Caco-2 (cell line): ENCODE measurements at regions not wholly inside any gene's neighbourhood (a gene's known extent, or its start where the extent isn't known, plus 50 kb on each side); places are given as distances from the start of the nearest gene placed in this dataset.

Experiments
- BruUV-seq: library from RNA; stranded (reverse); fragments of 400-500 nt; replicated peaks from 2 replicates; lab custom pipeline; 2021; lab: Mats Ljungman, UMichigan
- CTCF ChIA-PET: fragments of 300-600 bp; sonication (Branson Sonifier 250); formaldehyde crosslinking; loops from one replicate; lab custom pipeline; 2022; ENCODE audit warnings: antibody characterized with exemption; lab: Charles Lee
- POLR2A ChIA-PET: fragments of 300-600 bp; sonication (Branson Sonifier 250); formaldehyde crosslinking; loops from one replicate; lab custom pipeline; 2022; ENCODE audit warnings: antibody characterized with exemption; lab: Charles Lee
- DNase-seq, 2 experiments: peaks; one replicate each; pipeline versions ENCODE4 v3.0.0 to v3.0.0-alpha.2; 2020 to 2022
- H3K27me3 ChIP-seq: replicated peaks from 2 replicates; pipeline ENCODE4 v1.6.0; 2011; ENCODE audit warnings: low read length; ENCODE audit not compliant: control insufficient read depth, insufficient read depth
- H3K36me3 ChIP-seq: 2 replicates; pipeline ENCODE4 v1.5.1; 2011; ENCODE audit warnings: low read length; ENCODE audit not compliant: control insufficient read depth, insufficient read depth
- H3K4me1 ChIP-seq: fragments of 250-450 bp; sonication (Bioruptor Pico); 2 replicates; pipeline ENCODE4 v1.5.1; 2020; ENCODE audit warnings: mild to moderate bottlenecking
- H3K4me3 ChIP-seq: 2 replicates; pipeline ENCODE4 v1.5.1; 2011; ENCODE audit warnings: low read depth, mild to moderate bottlenecking, control low read depth, low read length
- H3K9me3 ChIP-seq: fragments of 250-450 bp; sonication (Bioruptor Pico); 2 replicates; pipeline ENCODE4 v1.5.1; 2020; ENCODE audit warnings: mild to moderate bottlenecking, moderate library complexity
- H3K27ac Mint-ChIP-seq: one replicate; pipeline ENCODE4 v1.8.0; 2022; ENCODE audit warnings: mixed read lengths; ENCODE audit not compliant: unreplicated experiment
- H3K27me3 Mint-ChIP-seq: one replicate; pipeline ENCODE4 v1.8.0; 2022; ENCODE audit warnings: mixed read lengths; ENCODE audit not compliant: insufficient read depth, unreplicated experiment
- H3K36me3 Mint-ChIP-seq: one replicate; pipeline ENCODE4 v1.8.0; 2022; ENCODE audit warnings: mild to moderate bottlenecking, mixed read lengths; ENCODE audit not compliant: insufficient read depth, unreplicated experiment
- H3K4me1 Mint-ChIP-seq: one replicate; pipeline ENCODE4 v1.8.0; 2022; ENCODE audit warnings: low read depth, mixed read lengths; ENCODE audit not compliant: unreplicated experiment
- H3K4me3 Mint-ChIP-seq: one replicate; pipeline ENCODE4 v1.8.0; 2022; ENCODE audit warnings: mild to moderate bottlenecking, moderate library complexity, mixed read lengths; ENCODE audit not compliant: unreplicated experiment
- H3K9me3 Mint-ChIP-seq: one replicate; pipeline ENCODE4 v1.8.0; 2022; ENCODE audit warnings: mixed read lengths; ENCODE audit not compliant: unreplicated experiment
- intact Hi-C: fragments of 100-400 bp; cut with micrococcal nuclease; formaldehyde crosslinking; loops from one replicate; pipeline ENCODE4 v1.10.0; 2022; ENCODE audit not compliant: unreplicated experiment
- TF ChIP-seq, protein P1 (sequence below), 2 experiments: fragments of 200-600 bp in 1 of 2; IDR thresholded peaks; 1 replicate in 1 of 2; 2 replicates in 1 of 2; pipeline versions ENCODE4 v1.5.1 to v1.8.0; 2011 to 2022; ENCODE audit warnings: antibody characterized with exemption in 1 of 2, control low read depth in 1 of 2, inconsistent platforms in 1 of 2, low read depth in 1 of 2, low read length in 1 of 2, mild to moderate bottlenecking in 1 of 2, moderate library complexity in 1 of 2; ENCODE audit not compliant: insufficient read depth in 1 of 2, severe bottlenecking in 1 of 2, unreplicated experiment in 1 of 2

DNA sequence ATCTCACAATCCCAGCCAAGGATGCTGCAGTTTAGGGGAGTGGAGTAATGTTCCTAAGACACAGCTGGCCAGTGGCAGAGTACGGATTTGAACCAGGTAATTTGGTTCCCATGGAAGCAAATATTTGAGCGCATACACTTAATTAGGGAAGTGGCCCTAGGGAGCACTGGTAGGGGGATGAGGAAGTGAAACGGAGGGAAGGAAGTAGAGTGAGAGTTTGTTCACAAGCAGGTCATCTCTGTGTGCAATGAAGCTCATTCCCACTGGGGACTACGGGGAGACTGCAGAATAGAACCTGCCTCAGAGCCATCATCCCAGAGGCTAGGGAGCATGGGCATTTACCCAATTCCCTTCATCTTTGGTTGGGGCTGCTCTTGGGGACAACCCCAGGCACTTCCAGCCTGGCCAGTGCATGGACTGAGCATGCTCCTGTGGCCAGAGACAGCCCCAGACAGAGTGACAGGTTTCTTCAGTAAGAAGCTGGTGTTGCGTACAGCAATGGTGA is 317.2 kb upstream of the PROK2 start:
- Histone ChIP-seq H3K9me3 (no peaks in the 10 kb centered on the region), H3K27me3 (no peaks in the 10 kb centered on the region), H3K4me1 (no peaks in the 10 kb centered on the region), H3K4me3 (no peak overlapping the region), H3K36me3 (no peaks in the 10 kb centered on the region)
- H3K4me1 Mint-ChIP-seq: no peaks in the 10 kb centered on the region
- CTCF ChIA-PET: no interaction called here
- H3K9me3 Mint-ChIP-seq: no peaks in the 10 kb centered on the region
- BruUV-seq: no TSS peak
- peak overlapping the region; percentile 27 for H3K4me3 Mint-ChIP-seq
- TF ChIP-seq, protein P1, sequence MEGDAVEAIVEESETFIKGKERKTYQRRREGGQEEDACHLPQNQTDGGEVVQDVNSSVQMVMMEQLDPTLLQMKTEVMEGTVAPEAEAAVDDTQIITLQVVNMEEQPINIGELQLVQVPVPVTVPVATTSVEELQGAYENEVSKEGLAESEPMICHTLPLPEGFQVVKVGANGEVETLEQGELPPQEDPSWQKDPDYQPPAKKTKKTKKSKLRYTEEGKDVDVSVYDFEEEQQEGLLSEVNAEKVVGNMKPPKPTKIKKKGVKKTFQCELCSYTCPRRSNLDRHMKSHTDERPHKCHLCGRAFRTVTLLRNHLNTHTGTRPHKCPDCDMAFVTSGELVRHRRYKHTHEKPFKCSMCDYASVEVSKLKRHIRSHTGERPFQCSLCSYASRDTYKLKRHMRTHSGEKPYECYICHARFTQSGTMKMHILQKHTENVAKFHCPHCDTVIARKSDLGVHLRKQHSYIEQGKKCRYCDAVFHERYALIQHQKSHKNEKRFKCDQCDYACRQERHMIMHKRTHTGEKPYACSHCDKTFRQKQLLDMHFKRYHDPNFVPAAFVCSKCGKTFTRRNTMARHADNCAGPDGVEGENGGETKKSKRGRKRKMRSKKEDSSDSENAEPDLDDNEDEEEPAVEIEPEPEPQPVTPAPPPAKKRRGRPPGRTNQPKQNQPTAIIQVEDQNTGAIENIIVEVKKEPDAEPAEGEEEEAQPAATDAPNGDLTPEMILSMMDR (IDR thresholded peaks at IDR 0.05; ENCODE audit: insufficient read depth in 1 of 2, low read depth in 1 of 2, low read length in 1 of 2, severe bottlenecking in 1 of 2, unreplicated experiment in 1 of 2): no peak
- DNase-seq: no peak
- peaks cover 11% of the 10 kb centered on the region for H3K27me3 Mint-ChIP-seq
- H3K36me3 Mint-ChIP-seq: no peaks in the 10 kb centered on the region
- POLR2A ChIA-PET: no interaction called here
- no peak overlapping the region for H3K27ac Mint-ChIP-seq
- intact Hi-C loops: no loop called here

DNA sequence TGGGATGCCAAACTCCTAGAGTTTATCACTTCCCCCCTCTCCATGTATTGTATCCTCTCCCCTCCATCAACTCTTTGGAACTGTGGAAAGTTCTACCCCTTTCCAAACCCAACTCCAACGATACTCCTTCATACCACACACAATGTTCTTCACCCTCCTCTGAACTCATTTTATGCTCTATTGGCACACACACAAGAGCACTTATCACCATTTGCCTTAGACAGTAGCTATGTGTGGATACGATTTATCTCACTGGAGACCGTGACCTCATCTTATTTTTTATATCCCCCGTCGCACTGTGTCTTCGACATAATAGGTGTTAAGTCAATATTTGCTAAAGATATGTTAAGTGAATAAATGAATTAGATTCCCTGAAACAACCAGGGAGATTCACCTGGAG is 316.5 kb upstream of the PROK2 start:
- POLR2A ChIA-PET: interaction anchor here (0.6 kb wide), 1 partner anchor 137 kb away, joined by 5 read pairs; no protein-coding TSS in a partner anchor
- H3K4me3 Mint-ChIP-seq: no peak overlapping the region
- no peak overlapping the region for H3K27ac Mint-ChIP-seq
- intact Hi-C loops: no loop called here
- Histone ChIP-seq H3K27me3 (no peaks in the 10 kb centered on the region), H3K4me3 (no peak overlapping the region), H3K36me3 (no peaks in the 10 kb centered on the region), H3K9me3 (no peaks in the 10 kb centered on the region), H3K4me1 (no peaks in the 10 kb centered on the region)
- no peak for DNase-seq
- H3K27me3 Mint-ChIP-seq: peaks cover 15% of the 10 kb centered on the region
- TF ChIP-seq, protein P1 (IDR thresholded peaks at IDR 0.05; ENCODE audit: insufficient read depth in 1 of 2, low read depth in 1 of 2, low read length in 1 of 2, severe bottlenecking in 1 of 2, unreplicated experiment in 1 of 2): no peak
- H3K9me3 Mint-ChIP-seq: no peaks in the 10 kb centered on the region
- no peaks in the 10 kb centered on the region for H3K36me3 Mint-ChIP-seq
- H3K4me1 Mint-ChIP-seq: no peaks in the 10 kb centered on the region
- no TSS peak for BruUV-seq
- CTCF ChIA-PET: no interaction called here

- Mint-ChIP-seq H3K4me1 (no peaks in the 10 kb centered on the region), H3K27me3 (peaks cover 15% of the 10 kb centered on the region), H3K27ac (no peak overlapping the region), H3K9me3 (no peaks in the 10 kb centered on the region), H3K4me3 (peak overlapping the region; percentile 22), H3K36me3 (no peaks in the 10 kb centered on the region)
- no TSS peak for BruUV-seq
- ChIA-PET CTCF (no interaction called here), POLR2A (no interaction called here)
- intact Hi-C loops: no loop called here
- Histone ChIP-seq H3K4me3 (no peak overlapping the region), H3K4me1 (no peaks in the 10 kb centered on the region), H3K9me3 (no peaks in the 10 kb centered on the region), H3K27me3 (no peaks in the 10 kb centered on the region), H3K36me3 (no peaks in the 10 kb centered on the region)
- TF ChIP-seq, protein P1 (IDR thresholded peaks at IDR 0.05; ENCODE audit: insufficient read depth in 1 of 2, low read depth in 1 of 2, low read length in 1 of 2, severe bottlenecking in 1 of 2, unreplicated experiment in 1 of 2): no peak
- peak in 1 of 2 experiments; percentile 45 for DNase-seq
Observed at GRCh38 chr3:72100601-72101187, 315.7 kb upstream of the PROK2 start.
